Glutamatergic neuron (in vitro differentiated cells): ENCODE measurements at regions not wholly inside any gene's neighbourhood (a gene's known extent, or its start where the extent isn't known, plus 50 kb on each side); places are given as distances from the start of the nearest gene placed in this dataset.

Experiments used
- DNase-seq: peaks from one replicate; pipeline ENCODE4 v3.0.0; 2022
- H3K27ac Mint-ChIP-seq: one replicate; pipeline ENCODE4 v1.8.0; 2020; ENCODE audit warnings: mild to moderate bottlenecking, mixed read lengths, inconsistent platforms; ENCODE audit not compliant: unreplicated experiment
- H3K27me3 Mint-ChIP-seq: one replicate; pipeline ENCODE4 v1.8.0; 2020; ENCODE audit warnings: mild to moderate bottlenecking, moderate library complexity, mixed read lengths, inconsistent platforms; ENCODE audit not compliant: unreplicated experiment
- H3K36me3 Mint-ChIP-seq: one replicate; pipeline ENCODE4 v1.8.0; 2020; ENCODE audit warnings: mild to moderate bottlenecking, mixed read lengths, inconsistent platforms; ENCODE audit not compliant: unreplicated experiment
- H3K4me1 Mint-ChIP-seq: one replicate; pipeline ENCODE4 v1.8.0; 2020; ENCODE audit warnings: mild to moderate bottlenecking, low read depth, mixed read lengths, inconsistent platforms; ENCODE audit not compliant: unreplicated experiment
- H3K4me3 Mint-ChIP-seq: one replicate; pipeline ENCODE4 v1.8.0; 2020; ENCODE audit warnings: mild to moderate bottlenecking, mixed read lengths, inconsistent platforms; ENCODE audit not compliant: unreplicated experiment
- H3K9me3 Mint-ChIP-seq: one replicate; pipeline ENCODE4 v1.8.0; 2020; ENCODE audit warnings: mild to moderate bottlenecking, moderate library complexity, mixed read lengths, inconsistent platforms; ENCODE audit not compliant: unreplicated experiment
- CTCF ChIP-seq: fragments of 200-600 bp; sonication (generic); IDR thresholded peaks from one replicate; pipeline ENCODE4 v1.5.0; 2021; ENCODE audit not compliant: partially characterized antibody, unreplicated experiment

DNA sequence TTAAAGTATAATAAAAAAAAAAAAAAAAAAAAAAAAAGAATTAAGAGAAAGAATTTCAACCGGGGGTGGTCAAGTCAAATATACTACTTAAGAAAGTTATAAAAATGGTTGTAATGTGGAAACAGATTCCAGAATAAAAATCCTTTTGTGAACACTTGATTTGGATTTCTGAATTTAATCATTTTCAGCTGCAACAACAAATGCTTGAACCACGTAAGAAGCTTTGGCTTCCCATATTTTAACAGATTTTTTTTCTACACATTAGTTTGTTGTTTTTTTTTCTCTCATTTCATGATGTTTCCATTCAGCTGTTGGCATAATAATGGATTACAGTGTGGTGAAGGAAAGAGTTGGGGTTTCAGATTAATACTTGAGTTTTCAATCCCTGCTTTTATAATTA is 137.3 kb upstream of the AGR3 start:
- TF ChIP-seq CTCF = no peak
- no peak overlapping the region for H3K27ac Mint-ChIP-seq
- DNase-seq = no peak
- H3K27me3 Mint-ChIP-seq = no peaks in the 10 kb centered on the region
- H3K9me3 Mint-ChIP-seq = no peaks in the 10 kb centered on the region
- H3K36me3 Mint-ChIP-seq = no peaks in the 10 kb centered on the region
- no peak overlapping the region for H3K4me3 Mint-ChIP-seq
- no peaks in the 10 kb centered on the region for H3K4me1 Mint-ChIP-seq

- H3K4me1 Mint-ChIP-seq = no peaks in the 10 kb centered on the region
- no peaks in the 10 kb centered on the region for H3K9me3 Mint-ChIP-seq
- no peaks in the 10 kb centered on the region for H3K36me3 Mint-ChIP-seq
- H3K27ac Mint-ChIP-seq = no peak overlapping the region
- TF ChIP-seq CTCF = no peak
- no peak for DNase-seq
- H3K27me3 Mint-ChIP-seq = no peaks in the 10 kb centered on the region
- no peak overlapping the region for H3K4me3 Mint-ChIP-seq
Measured at GRCh38 chr7:17020250-17020649, 138.5 kb upstream of the AGR3 start.

GRCh38 chr7:17021205-17021604 is 139.4 kb upstream of the AGR3 start:
- no peaks in the 10 kb centered on the region for H3K36me3 Mint-ChIP-seq
- no peaks in the 10 kb centered on the region for H3K27me3 Mint-ChIP-seq
- no peak for TF ChIP-seq CTCF
- H3K4me1 Mint-ChIP-seq = no peaks in the 10 kb centered on the region
- H3K4me3 Mint-ChIP-seq = no peak overlapping the region
- H3K9me3 Mint-ChIP-seq = no peaks in the 10 kb centered on the region
- H3K27ac Mint-ChIP-seq = no peak overlapping the region
- DNase-seq = no peak

DNA sequence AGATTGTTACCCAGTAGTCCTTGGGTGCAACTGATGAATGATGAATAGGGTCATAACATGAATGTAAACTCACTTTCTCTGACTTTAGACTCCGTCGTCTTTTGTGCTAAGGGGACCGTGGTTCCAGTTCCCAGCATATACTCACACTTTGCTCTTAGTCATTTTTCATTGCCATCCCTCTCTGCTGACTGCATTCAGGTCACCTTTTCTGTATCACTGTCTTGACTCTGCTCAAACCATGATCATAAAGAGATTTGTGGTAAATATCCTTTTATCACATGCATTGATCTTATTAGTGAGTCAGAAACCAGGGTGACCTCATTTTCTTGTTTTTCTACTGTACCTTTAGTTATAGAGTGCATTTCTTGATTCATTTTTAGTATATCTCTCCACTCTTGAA is 141.1 kb upstream of the AGR3 start:
- H3K27ac Mint-ChIP-seq = no peak overlapping the region
- no peaks in the 10 kb centered on the region for H3K4me1 Mint-ChIP-seq
- no peak overlapping the region for H3K4me3 Mint-ChIP-seq
- no peak for TF ChIP-seq CTCF
- DNase-seq = no peak
- no peaks in the 10 kb centered on the region for H3K27me3 Mint-ChIP-seq
- no peaks in the 10 kb centered on the region for H3K36me3 Mint-ChIP-seq
- no peaks in the 10 kb centered on the region for H3K9me3 Mint-ChIP-seq

GRCh38 chr7:17026269-17026668 is 144.5 kb upstream of the AGR3 start:
- DNase-seq = no peak
- Mint-ChIP-seq H3K27ac (no peak overlapping the region), H3K4me1 (no peaks in the 10 kb centered on the region), H3K4me3 (no peak overlapping the region), H3K9me3 (no peaks in the 10 kb centered on the region), H3K27me3 (no peaks in the 10 kb centered on the region), H3K36me3 (no peaks in the 10 kb centered on the region)
- TF ChIP-seq CTCF = no peak
